AG09319 (cell line): ENCODE measurements at regions not wholly inside any gene's neighbourhood (a gene's known extent, or its start where the extent isn't known, plus 50 kb on each side); places are given as distances from the start of the nearest gene placed in this dataset.

ENCODE experiments used
- DNase-seq: peaks from one replicate; pipeline ENCODE4 v3.0.0-alpha.2; 2010; ENCODE audit warnings: low read depth; ENCODE audit errors: extremely low read depth
- CTCF ChIP-seq: IDR thresholded peaks from 2 replicates; pipeline ENCODE4 v1.5.1; 2011; ENCODE audit warnings: low read depth, mild to moderate bottlenecking, inconsistent platforms, low read length, moderate library complexity

- DNase-seq, result no peak
- no peak for TF ChIP-seq CTCF
These were observed 237.2 kb downstream of the SPATA18 start for GRCh38 chr4:52288212-52288855.

GRCh38 chr4:52290466-52290865, 239.4 kb downstream of the SPATA18 start:
- TF ChIP-seq CTCF, result no peak
- DNase-seq, result no peak

GRCh38 chr4:52292245-52292644, 241.1 kb downstream of the SPATA18 start:
- TF ChIP-seq CTCF, result no peak
- DNase-seq, result no peak

GRCh38 chr4:52296341-52296740, 245.2 kb downstream of the SPATA18 start:
- DNase-seq, result no peak
- TF ChIP-seq CTCF, result no peak

- TF ChIP-seq CTCF, result no peak
- DNase-seq, result no peak
These were observed 247.3 kb downstream of the SPATA18 start for GRCh38 chr4:52298444-52298843.

GRCh38 chr4:52299120-52299519, 248.0 kb downstream of the SPATA18 start:
- no peak for DNase-seq
- no peak for TF ChIP-seq CTCF

GRCh38 chr4:52311464-52312125, 260.5 kb downstream of the SPATA18 start:
- TF ChIP-seq CTCF, result no peak
- no peak for DNase-seq
